Muscle of leg (tissue), 3 donors: ENCODE measurements at regions not wholly inside any gene's neighbourhood (a gene's known extent, or its start where the extent isn't known, plus 50 kb on each side); places are given as distances from the start of the nearest gene placed in this dataset.

Experiments
- DNase-seq: peaks from one replicate; pipeline ENCODE4 v3.0.0; 2013
- H3K27ac ChIP-seq: one replicate; pipeline ENCODE4 v1.5.1; 2013; ENCODE audit warnings: mild to moderate bottlenecking, low read length, control low read depth
- H3K27me3 ChIP-seq: one replicate; pipeline ENCODE4 v1.6.1; 2013; ENCODE audit warnings: low read length; ENCODE audit not compliant: control insufficient read depth, insufficient read depth
- H3K36me3 ChIP-seq: one replicate; pipeline ENCODE4 v1.6.1; 2013; ENCODE audit warnings: low read length; ENCODE audit not compliant: control insufficient read depth, insufficient read depth
- H3K4me1 ChIP-seq: one replicate; pipeline ENCODE4 v1.6.1; 2013; ENCODE audit warnings: low read length; ENCODE audit not compliant: control insufficient read depth, insufficient read depth
- H3K4me3 ChIP-seq: one replicate; pipeline ENCODE4 v1.5.1; 2013; ENCODE audit warnings: low read length, control low read depth
- H3K9me3 ChIP-seq: replicated peaks from 2 replicates; pipeline ENCODE4 v1.6.1; 2013; ENCODE audit warnings: low read depth, low read length; ENCODE audit not compliant: control insufficient read depth
- WGBS: methylation state at CpG from one replicate; pipeline ENCODE4 v1.1.5; 2013; ENCODE audit warnings: missing lambda C conversion rate; ENCODE audit not compliant: insufficient coverage; 5-methylcytosine and 5-hydroxymethylcytosine counted together

DNA sequence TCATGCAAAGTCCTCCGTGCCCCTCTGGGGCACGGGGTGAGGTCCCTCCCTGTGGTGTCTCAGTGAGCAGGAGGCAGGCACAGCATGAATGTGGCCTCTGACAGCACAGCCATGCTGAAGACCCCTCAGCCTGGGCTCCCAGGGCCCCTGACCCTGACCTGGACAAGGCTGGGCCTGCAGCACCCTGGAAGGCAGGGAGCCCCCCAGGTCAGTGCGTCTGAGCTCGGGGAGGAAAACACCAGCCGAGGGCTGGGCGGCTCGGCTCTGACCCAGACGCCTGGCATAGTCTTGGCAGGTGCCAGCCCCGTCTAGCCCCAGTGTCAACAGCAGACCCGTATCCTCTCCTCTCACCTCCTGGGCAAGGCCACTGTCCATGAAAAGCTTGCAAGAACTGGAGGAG lies 1276.6 kb downstream of the BRD1 start:
- H3K36me3 ChIP-seq, result no peaks in the 10 kb centered on the region
- H3K27ac ChIP-seq, result no peak overlapping the region
- H3K4me1 ChIP-seq, result no peaks in the 10 kb centered on the region
- H3K27me3 ChIP-seq, result peaks cover 3% of the 10 kb centered on the region
- no peak for DNase-seq
- 75% methylated on average over 4 of the region's 10 CpGs for WGBS
- H3K9me3 ChIP-seq, result no peaks in the 10 kb centered on the region
- no peak overlapping the region for H3K4me3 ChIP-seq

DNA sequence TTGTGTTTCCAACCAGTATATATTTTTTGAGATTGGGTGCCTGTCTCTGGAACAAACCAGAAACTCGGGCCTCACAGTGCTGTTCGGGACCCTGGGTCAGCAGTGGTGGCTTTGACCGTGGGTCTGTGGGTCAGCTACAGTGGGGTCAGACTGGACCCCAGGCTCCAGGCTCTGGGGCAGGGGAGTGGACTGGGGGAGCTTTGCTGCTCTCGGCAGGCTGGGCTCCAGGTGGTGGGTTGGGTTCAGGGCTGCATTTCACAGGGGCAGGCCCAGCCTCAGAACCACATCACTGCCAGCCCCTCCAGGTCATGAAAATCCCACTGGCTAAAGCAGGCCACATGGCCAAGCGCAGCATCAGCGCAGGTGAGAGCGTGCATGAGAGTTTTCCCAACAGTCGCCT lies 1279.3 kb downstream of the BRD1 start:
- Histone ChIP-seq H3K9me3 (no peaks in the 10 kb centered on the region), H3K4me3 (no peak overlapping the region), H3K4me1 (no peaks in the 10 kb centered on the region), H3K27ac (no peak overlapping the region), H3K27me3 (peaks cover 3% of the 10 kb centered on the region), H3K36me3 (no peaks in the 10 kb centered on the region)
- 93% methylated on average over 7 of the region's 8 CpGs for WGBS
- no peak for DNase-seq

DNA sequence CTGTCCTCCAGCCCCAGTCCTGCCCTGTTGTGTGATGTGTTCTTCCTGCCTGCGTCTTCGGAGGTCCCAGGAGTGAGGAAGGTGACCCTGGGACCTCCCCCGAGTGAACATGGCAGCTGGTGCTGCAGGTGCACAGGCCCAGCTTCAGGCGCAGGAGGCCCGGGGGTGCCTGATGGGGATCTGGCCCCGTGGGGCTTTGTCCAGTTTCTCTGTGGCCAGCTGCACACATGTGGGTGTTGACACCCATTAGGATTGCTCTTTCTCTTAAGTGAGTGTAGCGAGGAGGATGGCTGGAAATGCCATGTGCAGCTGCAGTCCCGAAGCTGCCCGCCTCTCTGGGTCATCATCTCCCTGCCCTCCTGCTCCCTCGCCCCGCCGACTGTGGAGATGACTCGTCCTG lies 1279.7 kb downstream of the BRD1 start:
- Histone ChIP-seq H3K36me3 (no peaks in the 10 kb centered on the region), H3K4me1 (no peaks in the 10 kb centered on the region), H3K27me3 (peaks cover 3% of the 10 kb centered on the region), H3K27ac (no peak overlapping the region), H3K4me3 (no peak overlapping the region), H3K9me3 (no peaks in the 10 kb centered on the region)
- DNase-seq, result no peak
- 77% methylated on average over 6 of the region's 13 CpGs for WGBS

DNA sequence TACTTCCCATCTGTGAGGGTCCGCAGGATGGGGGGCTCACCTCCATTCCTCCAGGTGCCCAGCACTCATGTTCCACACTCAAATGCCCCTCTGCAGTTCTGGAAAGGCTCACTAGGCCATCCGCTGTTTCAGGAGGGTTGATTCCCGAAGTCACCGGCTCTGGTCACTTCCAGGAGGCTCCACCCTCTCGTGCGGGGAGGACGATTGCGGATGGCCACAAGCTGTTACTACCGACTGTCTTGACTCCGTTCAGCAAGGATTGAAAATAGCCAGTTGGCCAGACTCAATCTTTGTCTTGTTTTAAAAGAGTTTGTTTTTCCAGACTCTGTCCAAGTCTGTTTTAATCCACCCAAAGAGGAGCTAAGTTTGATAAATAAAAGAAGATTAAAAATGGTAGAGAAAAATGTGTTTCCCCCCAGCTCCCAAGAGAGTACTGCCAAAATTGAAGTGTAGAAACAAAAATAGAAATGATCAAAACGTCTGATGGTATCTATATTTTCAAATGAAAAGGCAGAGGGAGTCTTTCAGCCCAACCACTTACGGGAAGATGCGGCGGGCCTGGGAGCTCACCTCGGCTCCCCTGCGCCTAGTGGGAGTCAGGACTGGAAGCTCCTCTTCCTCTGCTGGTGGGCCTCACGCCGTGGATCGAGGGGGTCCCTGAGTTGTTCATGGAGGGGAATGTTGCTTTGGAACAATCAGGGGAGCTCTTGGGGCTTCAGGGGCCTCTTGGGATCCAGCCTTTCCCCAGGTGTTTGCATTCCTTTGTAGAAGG lies 1280.8 kb downstream of the BRD1 start:
- WGBS, result 71% methylated on average over 10 of the region's 19 CpGs
- H3K27ac ChIP-seq, result no peak overlapping the region
- H3K36me3 ChIP-seq, result no peaks in the 10 kb centered on the region
- DNase-seq, result no peak
- no peak overlapping the region for H3K4me3 ChIP-seq
- no peaks in the 10 kb centered on the region for H3K27me3 ChIP-seq
- no peaks in the 10 kb centered on the region for H3K4me1 ChIP-seq
- no peaks in the 10 kb centered on the region for H3K9me3 ChIP-seq

DNA sequence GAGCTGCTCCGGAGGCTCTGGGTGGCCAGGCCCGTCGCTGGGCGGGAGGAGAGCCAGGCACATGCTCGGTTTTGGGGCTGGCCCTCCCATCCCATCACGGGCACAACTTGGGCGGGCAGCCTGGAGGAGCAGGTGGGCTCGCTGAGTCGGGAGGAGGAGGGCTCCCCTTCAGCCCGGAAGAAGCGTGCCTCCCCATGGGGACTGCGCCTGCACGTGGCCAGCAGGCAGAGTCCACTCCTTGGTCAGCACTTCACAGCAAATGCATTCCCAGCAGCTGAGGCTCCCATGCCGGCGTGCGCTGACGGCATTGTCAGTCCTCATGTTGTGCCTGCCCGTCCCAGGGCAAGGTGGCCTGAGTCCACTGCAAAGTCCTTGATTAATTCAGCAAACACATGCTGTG lies 1281.7 kb downstream of the BRD1 start:
- Histone ChIP-seq H3K36me3 (no peaks in the 10 kb centered on the region), H3K9me3 (no peaks in the 10 kb centered on the region), H3K4me1 (no peaks in the 10 kb centered on the region), H3K27ac (no peak overlapping the region), H3K27me3 (no peaks in the 10 kb centered on the region), H3K4me3 (no peak overlapping the region)
- DNase-seq, result no peak
- 82% methylated on average over 18 of the region's 18 CpGs for WGBS

DNA sequence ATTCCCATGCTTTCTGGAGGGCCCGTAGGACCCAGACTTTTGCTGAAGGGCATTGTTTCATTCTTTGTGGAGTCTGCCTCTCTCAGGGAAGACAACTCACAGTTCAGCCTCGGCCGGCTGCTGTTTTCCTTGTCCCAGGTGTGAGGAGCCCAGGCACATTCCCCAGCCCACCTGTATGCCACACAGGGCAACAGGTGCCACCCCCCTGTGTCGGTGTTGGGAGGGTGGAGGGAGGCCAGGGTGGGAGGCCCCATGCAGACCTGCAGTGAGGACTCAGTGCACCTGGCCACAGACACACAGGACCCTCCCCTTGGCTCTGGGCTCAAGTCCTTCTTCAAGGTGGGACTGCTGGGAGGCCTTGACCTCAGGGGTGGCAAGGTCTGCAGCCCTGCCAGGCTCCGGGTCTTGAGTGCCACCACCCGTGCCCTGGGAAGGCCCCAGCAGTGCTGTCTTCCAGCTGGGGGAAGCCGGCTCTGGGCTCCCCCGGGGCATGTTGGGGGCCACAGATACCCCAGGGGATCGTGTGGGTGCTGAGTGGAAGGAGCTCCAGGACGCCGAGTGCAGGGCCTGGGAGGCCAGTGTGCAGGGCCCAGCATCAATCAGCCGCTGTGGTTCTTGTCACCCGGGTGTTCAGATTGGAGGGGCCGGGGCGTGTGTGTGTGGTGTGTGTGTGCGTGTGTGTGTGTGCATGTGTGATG lies 1286.1 kb downstream of the BRD1 start:
- Histone ChIP-seq H3K4me1 (peaks cover 7% of the 10 kb centered on the region), H3K9me3 (no peaks in the 10 kb centered on the region), H3K27ac (no peak overlapping the region), H3K4me3 (no peak overlapping the region), H3K27me3 (peaks cover 6% of the 10 kb centered on the region), H3K36me3 (no peaks in the 10 kb centered on the region)
- no peak for DNase-seq
- WGBS, result 83% methylated on average over 9 of the region's 16 CpGs

DNA sequence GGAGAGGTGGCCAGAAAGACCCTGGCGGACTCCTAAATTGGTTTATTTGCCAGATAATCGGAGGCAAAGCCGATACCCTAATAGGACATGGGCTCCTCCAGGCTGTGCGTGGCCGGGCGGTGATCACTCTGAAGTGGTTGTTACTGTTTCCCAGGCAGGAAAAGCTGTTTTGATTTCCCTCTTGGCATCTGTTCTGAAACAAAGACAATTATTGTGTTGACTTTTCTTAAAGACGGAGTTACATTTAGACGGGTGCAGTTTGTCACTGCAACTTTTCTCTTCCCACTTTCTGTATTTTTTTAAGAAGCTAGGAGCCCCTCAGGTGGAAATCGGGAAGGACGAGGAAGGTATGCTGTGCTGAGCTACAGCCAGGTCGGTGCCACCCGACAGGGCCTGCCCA lies 1288.4 kb downstream of the BRD1 start:
- 85% methylated on average over 9 of the region's 12 CpGs for WGBS

DNA sequence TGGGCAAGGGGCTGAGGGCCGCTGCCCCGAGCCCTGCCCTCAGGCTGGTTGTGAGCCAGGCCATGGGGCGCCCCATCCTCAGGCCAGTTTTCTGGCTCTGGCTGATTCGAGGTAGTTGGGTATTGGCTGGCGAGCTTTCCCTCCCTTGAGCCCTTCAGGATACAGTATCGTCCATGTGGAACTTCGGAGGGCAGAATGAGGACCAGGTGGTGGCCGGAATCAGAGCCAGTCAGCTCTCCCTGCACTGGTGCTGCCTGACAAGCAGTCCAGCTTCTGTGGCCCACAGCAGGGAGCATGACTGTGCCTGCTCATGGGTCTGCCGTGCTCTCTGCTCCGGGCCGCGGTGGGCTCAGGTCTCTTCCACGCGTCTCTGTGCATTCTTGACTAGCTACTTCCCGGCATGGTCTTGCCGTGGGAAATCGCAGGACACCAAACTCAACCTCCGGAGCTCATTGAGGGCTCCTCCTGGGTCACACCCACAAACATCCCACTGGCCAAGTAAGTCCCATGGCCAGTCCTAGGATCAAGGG lies 1289.3 kb downstream of the BRD1 start:
- no peaks in the 10 kb centered on the region for H3K9me3 ChIP-seq
- WGBS, result 84% methylated on average over 16 of the region's 18 CpGs
- no peak overlapping the region for H3K27ac ChIP-seq
- no peak for DNase-seq
- peaks cover 6% of the 10 kb centered on the region for H3K27me3 ChIP-seq
- H3K4me1 ChIP-seq, result peaks cover 7% of the 10 kb centered on the region
- H3K4me3 ChIP-seq, result no peak overlapping the region
- no peaks in the 10 kb centered on the region for H3K36me3 ChIP-seq

More for the DNA sequence above, 1288.4 kb downstream of the BRD1 start:
- DNase-seq, result no peak
- Histone ChIP-seq H3K36me3 (no peaks in the 10 kb centered on the region), H3K27ac (no peak overlapping the region), H3K27me3 (peaks cover 6% of the 10 kb centered on the region), H3K9me3 (no peaks in the 10 kb centered on the region), H3K4me3 (no peak overlapping the region), H3K4me1 (peaks cover 7% of the 10 kb centered on the region)

DNA sequence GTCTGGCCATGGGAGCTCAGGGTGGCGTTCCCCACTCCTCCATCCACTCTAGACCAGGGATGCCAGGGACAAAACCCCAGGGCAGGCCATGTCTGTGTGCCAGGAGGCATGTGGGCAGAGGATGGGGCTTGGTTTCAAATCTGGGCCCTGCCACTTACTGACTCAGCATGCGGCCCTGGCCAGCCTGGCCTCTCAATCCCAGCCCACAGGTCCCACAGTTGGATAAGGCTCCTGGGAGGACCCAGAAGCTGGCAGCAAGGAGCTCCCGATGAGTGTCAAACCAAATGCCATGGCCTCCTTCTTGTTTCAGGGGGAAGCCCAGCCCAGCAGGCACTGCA lies 1290.4 kb downstream of the BRD1 start:
- H3K27ac ChIP-seq, result no peak overlapping the region
- peaks cover 7% of the 10 kb centered on the region for H3K4me1 ChIP-seq
- peaks cover 6% of the 10 kb centered on the region for H3K27me3 ChIP-seq
- no peaks in the 10 kb centered on the region for H3K36me3 ChIP-seq
- 88% methylated on average over 2 of the region's 3 CpGs for WGBS
- no peak for DNase-seq
- H3K9me3 ChIP-seq, result no peaks in the 10 kb centered on the region
- H3K4me3 ChIP-seq, result no peak overlapping the region

DNA sequence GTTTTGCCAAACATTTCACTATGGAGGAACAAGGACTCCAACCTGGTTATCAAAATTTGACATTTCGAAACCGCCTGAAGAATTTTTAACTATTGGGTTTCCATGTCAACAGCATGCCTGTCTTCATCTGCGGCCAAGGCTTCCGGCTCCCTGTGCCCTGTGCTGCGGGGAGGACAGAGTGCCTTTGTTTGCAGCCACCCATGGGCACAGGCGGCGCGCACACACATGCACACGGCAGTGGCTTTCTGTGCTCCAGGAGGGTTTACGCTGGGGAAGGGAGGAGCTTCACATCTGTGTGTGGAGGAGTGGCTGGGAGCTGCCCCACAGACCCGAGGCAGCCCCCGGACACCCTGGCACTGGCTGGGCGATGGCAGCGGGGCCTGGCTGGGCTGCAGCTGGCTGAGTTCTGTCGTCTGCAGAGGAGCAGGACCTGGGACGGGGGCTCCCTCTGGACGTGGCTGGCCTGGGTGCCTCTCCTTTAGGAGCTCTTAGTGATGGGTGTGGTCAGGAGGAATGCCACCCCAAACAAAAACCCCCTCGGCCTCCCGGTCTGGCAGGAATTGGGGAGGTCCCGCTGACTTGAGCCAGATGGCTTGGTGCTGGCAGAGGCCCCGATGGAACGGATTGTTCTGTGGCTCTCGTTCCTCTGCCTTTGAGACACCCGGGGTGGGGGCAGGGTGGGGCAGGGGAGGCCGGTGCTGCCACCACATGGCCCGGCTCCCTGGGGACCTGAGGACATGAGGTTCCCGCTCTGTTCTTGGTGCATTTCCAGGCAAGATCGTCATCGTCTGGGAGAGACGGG lies 1290.9 kb downstream of the BRD1 start:
- no peak overlapping the region for H3K4me3 ChIP-seq
- H3K27me3 ChIP-seq, result peaks cover 8% of the 10 kb centered on the region
- no peaks in the 10 kb centered on the region for H3K36me3 ChIP-seq
- H3K27ac ChIP-seq, result no peak overlapping the region
- peak; percentile 13 for DNase-seq
- WGBS, result 73% methylated on average over 16 of the region's 30 CpGs
- H3K4me1 ChIP-seq, result peaks cover 10% of the 10 kb centered on the region
- no peaks in the 10 kb centered on the region for H3K9me3 ChIP-seq
